Thymus (tissue), 11 donors: ENCODE measurements at regions not wholly inside any gene's neighbourhood (a gene's known extent, or its start where the extent isn't known, plus 50 kb on each side); places are given as distances from the start of the nearest gene placed in this dataset.

Experiments
- DNase-seq, 9 donors: peaks; one replicate each; pipeline ENCODE4 v3.0.0-alpha.2; 2013; ENCODE audit warnings: low spot score in 9 of 9, low read depth in 6 of 9, missing footprints in 1 of 9
- H3K27ac ChIP-seq, 2 donors: one replicate each; pipeline ENCODE4 v1.5.1; 2013; ENCODE audit warnings: control low read depth in 1 of 2, low read depth in 1 of 2, low read length in 1 of 2, mild to moderate bottlenecking in 1 of 2, moderate library complexity in 1 of 2
- H3K27me3 ChIP-seq, 2 donors: one replicate each; pipeline ENCODE4 v1.5.1; 2013; ENCODE audit warnings: low read length in 1 of 2; ENCODE audit not compliant: control insufficient read depth in 2 of 2, insufficient read depth in 1 of 2
- H3K36me3 ChIP-seq, 2 donors: one replicate each; pipeline ENCODE4 v1.5.1; 2013; ENCODE audit warnings: low read length in 1 of 2, mild to moderate bottlenecking in 1 of 2, moderate library complexity in 1 of 2; ENCODE audit not compliant: control insufficient read depth in 2 of 2, insufficient read depth in 2 of 2
- H3K4me1 ChIP-seq, 2 donors: one replicate each; pipeline ENCODE4 v1.5.1; 2013; ENCODE audit warnings: low read length in 2 of 2; ENCODE audit not compliant: control insufficient read depth in 2 of 2, insufficient read depth in 2 of 2
- H3K4me3 ChIP-seq, 2 donors: one replicate each; pipeline ENCODE4 v1.5.1; 2013; ENCODE audit warnings: low read length in 2 of 2, control low read depth in 1 of 2, mild to moderate bottlenecking in 1 of 2
- H3K9me3 ChIP-seq, 2 donors: one replicate each; pipeline ENCODE4 v1.5.1; 2013; ENCODE audit warnings: low read length in 1 of 2, mild to moderate bottlenecking in 1 of 2; ENCODE audit not compliant: control insufficient read depth in 2 of 2, insufficient read depth in 1 of 2
- WGBS: extraction: QIAGEN DNeasy Blood & Tissue Kit; methylation state at CpG from one replicate; pipeline ENCODE4 v1.1.7; 2013; 5-methylcytosine and 5-hydroxymethylcytosine counted together
- donor health status: healthy.

DNA sequence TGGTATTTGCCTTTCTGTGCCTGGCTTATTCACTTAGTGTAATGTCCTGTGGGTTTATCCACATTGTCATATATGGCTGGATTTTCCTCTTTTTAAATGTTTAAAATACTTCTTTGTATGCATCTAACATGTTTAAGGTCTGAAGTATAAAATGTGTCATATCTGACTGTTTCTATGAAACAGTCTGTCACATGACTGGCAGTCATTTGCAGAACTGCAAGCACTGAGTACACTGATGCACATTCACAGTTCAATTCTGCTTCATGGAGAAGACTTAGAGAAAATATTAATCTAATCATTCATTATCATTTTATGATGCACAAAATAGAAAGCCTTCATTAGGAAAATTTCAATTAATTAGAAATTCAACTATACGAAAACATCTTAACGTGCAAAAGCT, 119.7 kb upstream of the PRSS58 start:
- no peaks in the 10 kb centered on the region for H3K9me3 ChIP-seq
- peaks cover 15 to 59% of the 10 kb centered on the region in 2 donors for H3K4me1 ChIP-seq
- DNase-seq, result no peak
- no peak overlapping the region for H3K4me3 ChIP-seq
- no peaks in the 10 kb centered on the region for H3K27me3 ChIP-seq
- H3K36me3 ChIP-seq, result no peaks in the 10 kb centered on the region
- peak overlapping the region in 1 of 2 donors; percentile 22 for H3K27ac ChIP-seq
- 97% methylated on average over 2 of the region's 2 CpGs for WGBS

DNA sequence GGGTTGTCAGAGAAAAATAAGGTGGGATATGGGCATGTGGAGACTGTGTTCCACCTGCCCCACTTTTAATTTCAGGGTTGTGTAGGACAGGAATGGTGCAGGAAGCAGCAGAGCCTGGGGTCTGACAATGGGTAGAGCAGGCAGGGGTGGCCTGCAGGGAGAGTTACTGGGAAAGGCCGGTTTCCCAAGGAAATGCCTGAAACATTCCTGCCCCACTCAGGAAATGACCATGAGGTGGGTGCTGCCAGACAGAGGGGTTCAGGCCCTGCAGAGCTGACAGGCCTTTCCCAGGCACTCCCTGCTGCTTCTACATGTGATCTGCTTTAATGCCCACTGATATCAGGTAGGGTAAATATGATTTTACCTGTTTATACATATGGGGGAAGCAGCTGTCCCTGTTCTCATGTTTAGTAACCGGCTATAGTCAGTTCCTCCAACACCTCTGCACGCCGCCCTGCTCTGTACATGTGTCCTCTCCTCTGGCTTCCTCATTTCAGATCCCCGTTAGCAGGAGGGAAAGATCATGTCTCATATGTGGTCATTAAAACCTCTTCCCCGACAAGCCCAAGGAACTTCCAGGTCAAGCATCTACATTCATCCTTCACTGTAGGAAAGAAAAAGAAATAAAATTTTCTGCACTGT, 118.6 kb upstream of the PRSS58 start:
- WGBS, result 34% methylated on average over 6 of the region's 6 CpGs

DNA sequence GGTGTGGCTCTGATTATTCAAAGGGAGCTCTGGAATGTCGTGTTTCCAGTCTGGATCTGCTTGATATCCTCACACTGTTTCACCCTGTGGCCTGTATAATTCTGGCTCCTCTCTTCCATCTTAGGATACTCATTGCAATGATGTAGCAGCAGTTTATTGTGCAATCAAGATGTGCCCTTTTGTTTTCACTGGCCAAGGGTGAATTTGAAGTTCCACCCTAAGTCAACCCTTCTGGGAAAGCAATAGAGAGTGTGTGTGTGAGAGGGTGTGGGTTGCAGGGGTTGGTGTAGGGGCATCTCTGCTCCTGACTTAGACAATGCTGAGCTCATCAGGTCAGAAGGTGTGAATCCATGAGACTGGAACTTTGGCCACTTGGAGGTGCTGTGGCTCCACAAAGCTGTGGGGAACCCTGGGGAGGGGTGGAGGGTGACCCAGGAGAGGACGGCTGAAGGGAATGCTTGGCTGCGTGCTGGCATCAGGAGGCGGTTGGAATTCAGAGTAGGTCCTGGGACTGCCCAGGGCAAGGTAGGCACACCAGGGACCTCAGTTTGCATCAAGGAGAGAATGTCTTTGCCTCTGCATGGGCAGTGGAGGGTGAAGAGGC, 118.0 kb upstream of the PRSS58 start:
- no peaks in the 10 kb centered on the region for H3K36me3 ChIP-seq
- WGBS, result 44% methylated on average over 4 of the region's 4 CpGs
- H3K4me3 ChIP-seq, result peak overlapping the region in 1 of 2 donors; percentile 12
- H3K4me1 ChIP-seq, result peaks cover under 1 to 51% of the 10 kb centered on the region in 2 donors
- no peaks in the 10 kb centered on the region for H3K9me3 ChIP-seq
- peak overlapping the region in 1 of 2 donors; percentile 22 for H3K27ac ChIP-seq
- peak in 2 of 9 donors; percentile 75 to 79 for DNase-seq
- H3K27me3 ChIP-seq, result no peaks in the 10 kb centered on the region

More for the DNA sequence above, 118.6 kb upstream of the PRSS58 start:
- no peak for DNase-seq
- Histone ChIP-seq H3K9me3 (no peaks in the 10 kb centered on the region), H3K4me3 (peak overlapping the region in 1 of 2 donors; percentile 12), H3K27me3 (no peaks in the 10 kb centered on the region), H3K27ac (peak overlapping the region in 1 of 2 donors; percentile 22), H3K36me3 (no peaks in the 10 kb centered on the region), H3K4me1 (peaks cover 7 to 58% of the 10 kb centered on the region in 2 donors)

GRCh38 chr7:142372727-142373126, 114.9 kb upstream of the PRSS58 start:
- Histone ChIP-seq H3K36me3 (no peaks in the 10 kb centered on the region), H3K27ac (no peak overlapping the region), H3K4me3 (no peak overlapping the region), H3K4me1 (peaks cover 0 to 36% of the 10 kb centered on the region in 2 donors), H3K9me3 (peaks cover 3 to 9% of the 10 kb centered on the region in 2 donors), H3K27me3 (no peaks in the 10 kb centered on the region)
- no peak for DNase-seq
- 93% methylated on average over 3 of the region's 3 CpGs for WGBS

DNA sequence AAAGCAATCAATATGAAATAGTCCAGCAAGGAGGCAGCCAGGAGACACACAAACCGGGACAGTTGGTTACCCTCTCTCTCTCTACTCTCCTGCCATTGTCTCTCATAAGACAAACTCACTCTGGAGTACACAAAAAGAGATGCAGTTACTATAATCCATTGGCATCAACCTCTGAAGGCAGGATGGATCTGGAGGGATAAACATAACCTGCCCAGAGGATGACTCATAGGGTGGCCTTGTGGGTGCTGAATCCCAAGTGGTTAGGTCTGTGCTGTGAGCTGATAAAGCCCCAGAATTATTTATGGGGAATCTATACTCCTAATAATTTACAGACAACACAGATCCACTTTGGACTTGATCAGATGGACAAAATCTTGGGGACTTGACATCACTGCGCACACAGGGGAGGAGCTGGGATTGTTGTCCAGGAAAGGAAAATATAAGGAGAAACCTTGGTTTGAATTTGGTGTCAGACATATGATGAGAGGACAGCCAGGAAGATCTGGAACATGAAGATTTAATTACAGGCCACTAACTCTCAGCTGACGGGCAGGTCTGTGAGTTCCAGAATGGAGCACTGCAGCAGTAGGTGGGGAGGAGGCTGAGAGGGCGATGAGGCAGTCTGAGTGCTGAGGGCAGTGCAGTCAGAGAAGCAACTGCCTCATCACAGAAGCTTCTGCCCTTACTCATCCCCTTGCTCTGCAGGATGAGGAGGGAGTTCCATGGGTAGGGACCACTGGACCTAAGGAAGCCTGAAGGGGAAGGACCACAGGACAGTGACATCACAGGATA, 113.9 kb upstream of the PRSS58 start:
- H3K4me1 ChIP-seq, result peaks cover 0 to 35% of the 10 kb centered on the region in 2 donors
- H3K9me3 ChIP-seq, result peaks cover 3 to 15% of the 10 kb centered on the region in 2 donors
- no peak for DNase-seq
- no peaks in the 10 kb centered on the region for H3K27me3 ChIP-seq
- no peaks in the 10 kb centered on the region for H3K36me3 ChIP-seq
- H3K27ac ChIP-seq, result no peak overlapping the region
- 100% methylated on average over 4 of the region's 4 CpGs for WGBS
- H3K4me3 ChIP-seq, result no peak overlapping the region

DNA sequence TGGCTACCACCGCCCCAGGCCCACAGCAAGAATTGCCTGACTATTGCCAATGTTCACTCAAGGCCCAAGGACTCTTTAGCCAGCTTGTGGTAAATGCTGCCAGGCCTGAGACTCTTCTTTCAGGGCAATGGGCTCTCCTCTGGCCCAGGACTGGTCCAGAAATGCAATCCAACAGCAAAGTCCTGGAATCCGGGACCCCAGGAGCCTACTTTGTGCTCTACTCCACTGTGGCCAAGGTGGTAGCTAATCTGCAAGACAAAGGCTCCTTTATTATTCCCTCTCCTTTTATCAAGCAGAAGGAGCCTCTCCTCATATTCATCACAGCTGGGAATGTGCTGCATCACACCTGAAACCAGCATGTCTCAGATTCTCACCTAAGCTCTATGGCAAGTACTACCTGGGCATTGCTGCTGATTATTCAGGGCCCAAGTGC, 107.6 kb upstream of the PRSS58 start:
- WGBS, result 100% methylated on average over 2 of the region's 2 CpGs
- DNase-seq, result no peak
- Histone ChIP-seq H3K36me3 (no peaks in the 10 kb centered on the region), H3K9me3 (peaks cover 3 to 15% of the 10 kb centered on the region in 2 donors), H3K4me3 (no peak overlapping the region), H3K4me1 (peaks cover 6 to 18% of the 10 kb centered on the region in 2 donors), H3K27me3 (peaks cover 0 to 2% of the 10 kb centered on the region in 2 donors), H3K27ac (no peak overlapping the region)

DNA sequence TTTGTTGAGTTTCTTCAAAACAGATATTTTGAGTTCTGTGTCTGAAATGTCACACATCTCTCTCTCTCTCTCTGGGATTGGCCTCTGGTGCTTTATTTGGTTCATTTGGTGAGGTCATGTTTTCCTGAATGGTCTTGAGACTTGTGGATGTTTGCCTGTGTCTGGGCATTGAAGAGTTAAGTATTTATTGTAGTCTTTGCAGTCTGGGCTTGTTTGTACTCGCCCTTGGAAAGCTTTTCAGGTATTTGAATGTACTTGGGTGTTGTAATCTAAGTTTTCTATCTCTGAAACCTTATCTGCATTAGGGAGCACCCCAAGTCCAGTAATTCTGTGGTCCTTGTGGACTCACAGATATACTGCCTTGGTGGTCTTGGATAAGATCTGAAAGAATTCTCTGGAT, 106.7 kb upstream of the PRSS58 start:
- Histone ChIP-seq H3K9me3 (peaks cover 3 to 15% of the 10 kb centered on the region in 2 donors), H3K4me1 (peaks cover 6 to 22% of the 10 kb centered on the region in 2 donors), H3K27ac (no peak overlapping the region), H3K27me3 (peaks cover 0 to 2% of the 10 kb centered on the region in 2 donors), H3K36me3 (no peaks in the 10 kb centered on the region), H3K4me3 (no peak overlapping the region)
- WGBS, result 71% methylated on average over 1 of the region's 1 CpG
- no peak for DNase-seq

DNA sequence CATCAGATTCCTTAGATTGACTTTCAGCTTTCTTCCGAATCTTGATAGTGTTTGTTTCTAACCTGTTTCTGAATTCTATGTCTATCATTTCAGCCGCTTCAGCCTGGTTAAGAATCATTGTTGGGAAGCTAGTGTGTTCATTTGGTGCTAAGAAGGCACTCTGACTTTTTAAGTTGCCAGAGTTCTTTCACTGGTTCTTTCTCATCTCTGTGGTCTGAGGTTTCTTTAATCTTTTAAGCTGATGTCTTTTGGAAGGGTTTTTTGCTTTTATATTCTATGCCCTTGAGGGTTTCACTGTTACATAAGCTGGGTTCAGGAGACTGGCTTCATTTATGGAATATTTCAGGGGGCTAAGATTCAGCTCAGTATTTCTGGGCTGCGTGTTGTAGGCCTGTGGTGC, 104.5 kb upstream of the PRSS58 start:
- peak in 1 of 9 donors; percentile 89 for DNase-seq
- 18% methylated on average over 3 of the region's 3 CpGs for WGBS
- peaks cover 0 to 2% of the 10 kb centered on the region in 2 donors for H3K27me3 ChIP-seq
- H3K36me3 ChIP-seq, result no peaks in the 10 kb centered on the region
- H3K9me3 ChIP-seq, result peaks cover 0 to 2% of the 10 kb centered on the region in 2 donors
- no peak overlapping the region for H3K4me3 ChIP-seq
- peak overlapping the region in 1 of 2 donors; percentile 50 for H3K27ac ChIP-seq
- H3K4me1 ChIP-seq, result peaks cover 12 to 40% of the 10 kb centered on the region in 2 donors
